RWPE2 (cell line): ENCODE measurements at regions not wholly inside any gene's neighbourhood (a gene's known extent, or its start where the extent isn't known, plus 50 kb on each side); places are given as distances from the start of the nearest gene placed in this dataset.

ENCODE experiments used
- ATAC-seq: fragments of 200-7000 bp; cut with Tn5 transposase; 3 replicates; pipeline ENCODE4 v1.9.1; 2021; ENCODE audit warnings: low read depth
- DNase-seq: peaks from one replicate; pipeline ENCODE4 v3.0.0-alpha.2; 2020; ENCODE audit warnings: low spot score
- H3K27ac ChIP-seq: fragments of 450-650 bp; 2 replicates; pipeline ENCODE4 v1.5.1; 2017; ENCODE audit warnings: mild to moderate bottlenecking; ENCODE audit not compliant: poor library complexity, severe bottlenecking
- H3K27me3 ChIP-seq: fragments of 250-450 bp; sonication (Bioruptor Pico); 2 replicates; pipeline ENCODE4 v1.5.1; 2021; ENCODE audit warnings: mild to moderate bottlenecking, moderate library complexity; ENCODE audit not compliant: insufficient read depth, poor library complexity, severe bottlenecking
- H3K36me3 ChIP-seq: fragments of 250-450 bp; sonication (Bioruptor Pico); 2 replicates; pipeline ENCODE4 v1.5.1; 2020; ENCODE audit warnings: low read depth, mild to moderate bottlenecking, moderate library complexity
- H3K4me1 ChIP-seq: fragments of 250-450 bp; sonication (Bioruptor Pico); 2 replicates; pipeline ENCODE4 v1.5.1; 2021; ENCODE audit warnings: mild to moderate bottlenecking, moderate library complexity; ENCODE audit not compliant: insufficient read depth, poor library complexity, severe bottlenecking
- H3K4me3 ChIP-seq: fragments of 250-450 bp; sonication (Bioruptor Pico); 2 replicates; pipeline ENCODE4 v1.5.1; 2021; ENCODE audit warnings: mild to moderate bottlenecking, moderate library complexity; ENCODE audit not compliant: severe bottlenecking
- H3K9me3 ChIP-seq: fragments of 250-450 bp; sonication (Bioruptor Pico); 2 replicates; pipeline ENCODE4 v1.5.1; 2021; ENCODE audit warnings: mild to moderate bottlenecking, moderate library complexity; ENCODE audit not compliant: severe bottlenecking
- CTCF ChIP-seq: fragments of 450-650 bp; IDR thresholded peaks from one replicate; pipeline ENCODE4 v1.5.1; 2017; ENCODE audit warnings: mild to moderate bottlenecking, moderate library complexity; ENCODE audit not compliant: poor library complexity, severe bottlenecking

DNA sequence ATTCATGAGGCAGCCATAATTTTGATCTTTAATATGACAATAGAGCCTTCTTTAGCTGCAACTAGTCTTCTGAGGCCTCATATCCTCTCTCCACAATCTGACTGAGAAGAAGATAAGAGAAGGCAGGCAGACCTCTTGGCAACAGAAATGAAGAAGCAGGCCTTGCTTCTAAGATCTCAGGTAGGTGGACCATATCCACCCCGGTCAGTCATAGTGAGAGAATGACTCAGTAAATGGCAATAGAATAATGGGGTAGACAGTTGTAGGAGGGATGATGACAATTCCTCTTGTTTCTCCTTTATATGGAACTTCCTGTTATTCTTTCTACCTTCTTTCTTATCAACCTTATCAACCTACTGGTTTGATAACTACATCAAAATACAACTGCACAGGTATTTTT, 246.7 kb upstream of the G2E3 start:
- no peak overlapping the region for H3K4me3 ChIP-seq
- no peak for ATAC-seq
- peaks cover 21% of the 10 kb centered on the region for H3K27me3 ChIP-seq
- no peak overlapping the region for H3K27ac ChIP-seq
- TF ChIP-seq CTCF, result no peak
- H3K36me3 ChIP-seq, result no peaks in the 10 kb centered on the region
- no peaks in the 10 kb centered on the region for H3K9me3 ChIP-seq
- no peak for DNase-seq
- no peaks in the 10 kb centered on the region for H3K4me1 ChIP-seq

GRCh38 chr14:30317729-30318128, 241.2 kb upstream of the G2E3 start:
- peaks cover 47% of the 10 kb centered on the region for H3K27me3 ChIP-seq
- ATAC-seq, result no peak

DNA sequence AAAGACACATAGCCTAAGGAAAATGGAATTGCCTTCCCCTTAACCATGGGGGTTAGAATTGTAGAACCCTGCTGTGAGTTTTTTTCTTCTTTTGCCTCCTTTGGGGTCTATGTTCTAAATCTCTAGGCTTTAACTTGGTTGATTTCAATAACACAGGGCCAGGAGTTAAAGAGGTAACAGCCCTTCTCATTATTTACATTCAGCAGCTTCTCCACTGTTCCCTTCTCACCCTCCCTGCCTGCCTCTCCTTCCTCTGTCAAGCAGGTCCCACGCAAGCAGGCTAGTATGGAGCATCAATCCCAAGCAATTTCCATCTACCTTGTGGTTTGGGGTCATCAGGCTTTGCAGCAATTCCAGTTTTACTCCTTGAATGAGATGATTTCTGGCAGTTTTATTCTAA, 236.1 kb upstream of the G2E3 start:
- Histone ChIP-seq H3K27ac (no peak overlapping the region), H3K9me3 (no peaks in the 10 kb centered on the region), H3K4me1 (no peaks in the 10 kb centered on the region), H3K4me3 (no peak overlapping the region), H3K27me3 (peaks cover 36% of the 10 kb centered on the region), H3K36me3 (no peaks in the 10 kb centered on the region)
- no peak for TF ChIP-seq CTCF
- DNase-seq, result no peak
- no peak for ATAC-seq

More at GRCh38 chr14:30317729-30318128, 241.2 kb upstream of the G2E3 start:
- no peak for DNase-seq
- H3K36me3 ChIP-seq, result no peaks in the 10 kb centered on the region
- no peak for TF ChIP-seq CTCF
- H3K9me3 ChIP-seq, result no peaks in the 10 kb centered on the region
- H3K4me3 ChIP-seq, result no peak overlapping the region
- no peak overlapping the region for H3K27ac ChIP-seq
- no peaks in the 10 kb centered on the region for H3K4me1 ChIP-seq

- H3K9me3 ChIP-seq, result no peaks in the 10 kb centered on the region
- no peak overlapping the region for H3K27ac ChIP-seq
- no peaks in the 10 kb centered on the region for H3K4me1 ChIP-seq
- TF ChIP-seq CTCF, result no peak
- no peak overlapping the region for H3K4me3 ChIP-seq
- no peak for ATAC-seq
- peaks cover 21% of the 10 kb centered on the region for H3K27me3 ChIP-seq
- H3K36me3 ChIP-seq, result no peaks in the 10 kb centered on the region
- DNase-seq, result no peak
Measured at GRCh38 chr14:30330033-30330432, 228.9 kb upstream of the G2E3 start.

DNA sequence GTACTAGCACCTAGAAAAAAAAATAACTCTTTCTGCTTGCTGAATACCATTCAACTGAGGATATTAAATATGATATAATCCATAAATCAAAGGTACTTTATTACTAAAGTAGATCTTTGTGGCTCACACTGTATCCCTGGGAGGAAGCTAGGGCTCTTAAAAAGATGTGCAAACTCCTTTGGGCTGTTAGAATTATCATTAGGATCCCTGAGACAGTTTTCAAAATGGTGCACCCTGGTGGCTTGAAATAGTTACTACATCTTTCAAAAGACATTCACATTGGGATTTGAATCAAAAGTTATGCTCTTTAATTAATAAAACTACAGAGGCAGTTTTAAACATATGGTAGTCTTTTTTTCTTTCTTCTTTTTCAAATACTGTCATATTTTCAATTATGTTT, 228.5 kb upstream of the G2E3 start:
- H3K9me3 ChIP-seq, result no peaks in the 10 kb centered on the region
- H3K36me3 ChIP-seq, result no peaks in the 10 kb centered on the region
- TF ChIP-seq CTCF, result peak; percentile 68
- ATAC-seq, result no peak
- peaks cover 21% of the 10 kb centered on the region for H3K27me3 ChIP-seq
- no peak for DNase-seq
- no peaks in the 10 kb centered on the region for H3K4me1 ChIP-seq
- H3K27ac ChIP-seq, result no peak overlapping the region
- H3K4me3 ChIP-seq, result no peak overlapping the region
